Heart left ventricle (tissue), 16 donors: ENCODE measurements at regions not wholly inside any gene's neighbourhood (a gene's known extent, or its start where the extent isn't known, plus 50 kb on each side); places are given as distances from the start of the nearest gene placed in this dataset.

Source experiments
- ATAC-seq, 4 donors: fragments of 200-7000 bp; cut with Tn5 transposase; one replicate each; pipeline ENCODE4 v1.9.1; 2020 to 2022; ENCODE audit warnings: moderate library complexity in 4 of 4, mild to moderate bottlenecking in 3 of 4, moderate number of reproducible peaks in 1 of 4
- DNase-seq, 5 donors: peaks; one replicate each; pipeline ENCODE4 v3.0.0-alpha.2; 2020
- H3K27ac ChIP-seq, 12 donors: fragments of 200-600 bp; sonication (generic) in 4 of 12; one replicate each; pipeline versions ENCODE4 v1.5.0 to v1.8.0; 2016 to 2022; ENCODE audit warnings: mild to moderate bottlenecking in 2 of 12
- H3K27me3 ChIP-seq, 9 donors: fragments of 200-600 bp; sonication (generic) in 2 of 9; one replicate each; pipeline versions ENCODE4 v1.5.1 to v1.8.0; 2016 to 2022; ENCODE audit warnings: mild to moderate bottlenecking in 3 of 9
- H3K36me3 ChIP-seq, 9 donors: fragments of 200-600 bp; sonication (generic) in 2 of 9; one replicate each; pipeline versions ENCODE4 v1.5.0 to v1.8.0; 2018 to 2022; ENCODE audit warnings: mild to moderate bottlenecking in 2 of 9
- H3K4me1 ChIP-seq, 12 donors: fragments of 200-600 bp; sonication (generic) in 4 of 12; one replicate each; pipeline versions ENCODE4 v1.5.0 to v1.8.0; 2016 to 2022; ENCODE audit warnings: mild to moderate bottlenecking in 3 of 12
- H3K4me3 ChIP-seq, 12 donors: fragments of 200-600 bp; sonication (generic) in 4 of 12; one replicate each; pipeline versions ENCODE4 v1.5.0 to v1.8.0; 2017 to 2022; ENCODE audit warnings: mild to moderate bottlenecking in 9 of 12, moderate library complexity in 4 of 12
- H3K9me3 ChIP-seq, 12 donors: fragments of 200-600 bp; sonication (generic) in 4 of 12; one replicate each; pipeline versions ENCODE4 v1.5.0 to v1.8.0; 2016 to 2022; ENCODE audit warnings: mild to moderate bottlenecking in 1 of 12
- CTCF ChIP-seq, 12 donors: fragments of 200-600 bp; sonication (generic) in 4 of 12; IDR thresholded peaks; one replicate each; pipeline versions ENCODE4 v1.5.0 to v1.8.0; 2018 to 2022; ENCODE audit warnings: antibody characterized with exemption in 12 of 12, mild to moderate bottlenecking in 5 of 12
- POLR2A ChIP-seq, 2 donors: fragments of 450-650 bp; IDR thresholded peaks; one replicate each; pipeline ENCODE4 v1.6.1; 2017; ENCODE audit warnings: antibody characterized with exemption in 2 of 2, mild to moderate bottlenecking in 2 of 2, moderate library complexity in 2 of 2
- WGBS, 4 donors: extraction: QIAGEN DNeasy Blood & Tissue Kit in 2 of 4; methylation state at CpG; one replicate each; pipeline versions ENCODE4 v1.1.5 to v1.1.7; 2013 to 2018; 5-methylcytosine and 5-hydroxymethylcytosine counted together
- intact Hi-C, 10 donors: fragments of 100-400 bp; cut with DNase I; formaldehyde crosslinking; loops; one replicate each; pipeline versions ENCODE4 v1.11.1 to v1.14.2; 2022
- donor health status: ischemic (EF 13 %, LVEDD 7.1; RV severe dilation, severe dysfunction).
- donor health status: healthy with polysubstance abuse.
- donor health status: DM: no; HTN: yes; CAD: no.
- donor health status: DM: no; HTN: no; CAD: no.
- donor health status: ischemic (EF 25% LVEDD 6.9; RV normal size, moderate dysfunction).
- donor health status: ischemic (EF 25% LVEDD 5.7; RV mildly dilated, moderate dysfunction).
- donor health status: healthy.
- donor health status: DM: yes; HTN: yes; CAD: no.
- donor health status: ischemic (EF 35%, LVEDD 5.7; RV mildly dilated, moderate dysfunction).
- donor health status: nonischemic (EF 11% LVEDD 7.7; RV severe dilation, severe dysfunction).
- donor health status: DM: yes; HTN: yes; CAD: no.
- donor health status: PGD.
- donor health status: ischemic (EF 29% LVEDD 5.4; RV normal size, mild dysfunction).
- donor health status: nonischemic (EF 23%, LVEDD 6.1; RV moderate dilation, normal function).

GRCh38 chr11:131079036-131079435 is 162.8 kb upstream of the SNX19 start:
- TF ChIP-seq POLR2A (IDR thresholded peaks at IDR 0.05) = no peak
- TF ChIP-seq CTCF (IDR thresholded peaks at IDR 0.05) = no peak
- Histone ChIP-seq H3K27ac (no peak overlapping the region), H3K4me3 (no peak overlapping the region), H3K4me1 (no peaks in the 10 kb centered on the region), H3K27me3 (peaks cover 0 to 5% (median 0%) of the 10 kb centered on the region in 9 donors), H3K9me3 (peaks cover 0 to 21% (median 5%) of the 10 kb centered on the region in 12 donors), H3K36me3 (no peaks in the 10 kb centered on the region)
- intact Hi-C loops = no loop called here
- DNase-seq (no peak), ATAC-seq (no peak)
- WGBS, 4 donors = 83 to 89% (median 85%) methylated on average over 3 of the region's 3 CpGs

- H3K9me3 ChIP-seq = peaks cover 0 to 19% (median 6%) of the 10 kb centered on the region in 12 donors
- intact Hi-C loops = no loop called here
- H3K4me1 ChIP-seq = no peaks in the 10 kb centered on the region
- TF ChIP-seq POLR2A (IDR thresholded peaks at IDR 0.05) (no peak), CTCF (IDR thresholded peaks at IDR 0.05) (no peak)
- H3K27ac ChIP-seq = no peak overlapping the region
- 62 to 80% (median 78%) methylated on average over 2 of the region's 2 CpGs for WGBS, 4 donors
- no peak for ATAC-seq
- H3K27me3 ChIP-seq = no peaks in the 10 kb centered on the region
- no peaks in the 10 kb centered on the region for H3K36me3 ChIP-seq
- no peak for DNase-seq
- no peak overlapping the region for H3K4me3 ChIP-seq
These were observed 173.5 kb upstream of the SNX19 start for GRCh38 chr11:131089727-131090245.

- ATAC-seq = peak in 1 of 4 donors; percentile 22
- Histone ChIP-seq H3K27me3 (no peaks in the 10 kb centered on the region), H3K4me1 (no peaks in the 10 kb centered on the region), H3K27ac (no peak overlapping the region), H3K4me3 (no peak overlapping the region), H3K9me3 (peaks cover 0 to 3% (median 0%) of the 10 kb centered on the region in 12 donors), H3K36me3 (no peaks in the 10 kb centered on the region)
- TF ChIP-seq POLR2A (IDR thresholded peaks at IDR 0.05) (no peak), CTCF (IDR thresholded peaks at IDR 0.05) (no peak)
- DNase-seq = no peak
- intact Hi-C loops = no loop called here
- WGBS, 4 donors = 60 to 76% (median 72%) methylated on average over 3 of the region's 3 CpGs
These were observed 176.2 kb upstream of the SNX19 start for GRCh38 chr11:131092469-131092868.

GRCh38 chr11:131094827-131095226 is 178.5 kb upstream of the SNX19 start:
- Histone ChIP-seq H3K4me3 (no peak overlapping the region), H3K36me3 (no peaks in the 10 kb centered on the region), H3K4me1 (no peaks in the 10 kb centered on the region), H3K27me3 (peaks cover 0 to 4% (median 0%) of the 10 kb centered on the region in 9 donors), H3K9me3 (peaks cover 0 to 3% (median 0%) of the 10 kb centered on the region in 12 donors), H3K27ac (no peak overlapping the region)
- intact Hi-C loops = no loop called here
- ATAC-seq (no peak), DNase-seq (no peak)
- TF ChIP-seq CTCF (IDR thresholded peaks at IDR 0.05) (no peak), POLR2A (IDR thresholded peaks at IDR 0.05) (no peak)
- 76 to 98% (median 86%) methylated on average over 1 of the region's 1 CpG for WGBS, 4 donors
